Adipocyte (in vitro differentiated cells): ENCODE measurements at regions not wholly inside any gene's neighbourhood (a gene's known extent, or its start where the extent isn't known, plus 50 kb on each side); places are given as distances from the start of the nearest gene placed in this dataset.

Experiments used
- DNase-seq: peaks from one replicate; pipeline ENCODE4 v3.0.0-alpha.2; 2015; ENCODE audit warnings: low read depth
- H3K27me3 ChIP-seq: replicated peaks from 2 replicates; pipeline ENCODE4 v1.7.0; 2013; ENCODE audit warnings: mild to moderate bottlenecking, low read length, moderate library complexity; ENCODE audit not compliant: control insufficient read depth, insufficient read depth
- H3K36me3 ChIP-seq: 2 replicates; pipeline ENCODE4 v1.7.0; 2013; ENCODE audit warnings: low read length, mild to moderate bottlenecking, moderate library complexity; ENCODE audit not compliant: control insufficient read depth, insufficient read depth, severe bottlenecking
- H3K4me1 ChIP-seq: 2 replicates; pipeline ENCODE4 v1.7.0; 2013; ENCODE audit warnings: mild to moderate bottlenecking, low read length, moderate library complexity; ENCODE audit not compliant: control insufficient read depth, insufficient read depth
- H3K4me3 ChIP-seq: 2 replicates; pipeline ENCODE4 v1.7.0; 2013; ENCODE audit warnings: mild to moderate bottlenecking, low read length, moderate library complexity
- H3K9ac ChIP-seq: 2 replicates; pipeline ENCODE4 v1.7.0; 2013; ENCODE audit warnings: mild to moderate bottlenecking, low read length, moderate library complexity
- H3K9me3 ChIP-seq: 2 replicates; pipeline ENCODE4 v1.7.0; 2013; ENCODE audit warnings: mild to moderate bottlenecking, low read length, moderate library complexity; ENCODE audit not compliant: control insufficient read depth

DNA sequence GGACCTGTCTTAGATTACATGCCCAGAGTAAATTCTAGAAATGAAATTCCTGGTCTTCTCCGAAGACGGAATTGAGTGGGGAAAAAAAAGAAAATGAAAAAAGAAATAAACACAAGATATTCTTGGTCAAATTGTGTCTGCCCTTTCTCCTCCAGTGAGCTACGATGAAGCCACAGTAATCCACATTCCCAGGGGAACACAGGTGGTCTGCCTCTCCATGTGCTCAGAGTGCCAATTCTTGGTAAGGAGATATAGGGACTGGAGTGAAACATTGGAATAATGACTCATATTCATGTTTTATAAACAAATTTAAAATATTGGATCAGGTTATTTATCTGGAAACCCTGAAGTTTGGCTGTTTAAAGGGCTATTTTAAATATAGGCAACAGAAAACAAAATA is 54.2 kb upstream of the MGST2 start:
- no peak overlapping the region for H3K4me3 ChIP-seq
- no peak overlapping the region for H3K9ac ChIP-seq
- H3K36me3 ChIP-seq = no peaks in the 10 kb centered on the region
- no peaks in the 10 kb centered on the region for H3K9me3 ChIP-seq
- peaks cover 3% of the 10 kb centered on the region for H3K27me3 ChIP-seq
- peaks cover 23% of the 10 kb centered on the region for H3K4me1 ChIP-seq
- DNase-seq = no peak

DNA sequence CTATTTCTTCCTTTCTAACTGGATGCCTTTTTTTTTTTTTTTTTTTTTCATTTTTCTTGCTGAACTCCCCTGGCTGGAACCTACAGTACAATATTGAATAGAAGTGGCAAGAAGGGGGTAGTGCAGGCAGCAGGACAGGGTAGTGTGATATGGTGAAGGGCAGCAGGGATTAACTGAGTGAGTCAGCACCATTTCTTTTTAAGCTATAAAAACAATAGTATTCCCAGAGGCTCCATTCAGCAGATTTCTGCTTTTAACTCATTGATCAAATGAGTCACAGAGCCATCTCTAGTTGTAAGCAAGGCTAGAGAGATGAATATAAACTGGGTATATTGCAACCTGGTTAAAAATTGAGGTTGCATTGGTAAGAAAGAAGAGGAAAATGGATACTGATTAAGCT is 53.6 kb upstream of the SETD7 start:
- peaks cover 27% of the 10 kb centered on the region for H3K4me1 ChIP-seq
- DNase-seq = peak; percentile 77

DNA sequence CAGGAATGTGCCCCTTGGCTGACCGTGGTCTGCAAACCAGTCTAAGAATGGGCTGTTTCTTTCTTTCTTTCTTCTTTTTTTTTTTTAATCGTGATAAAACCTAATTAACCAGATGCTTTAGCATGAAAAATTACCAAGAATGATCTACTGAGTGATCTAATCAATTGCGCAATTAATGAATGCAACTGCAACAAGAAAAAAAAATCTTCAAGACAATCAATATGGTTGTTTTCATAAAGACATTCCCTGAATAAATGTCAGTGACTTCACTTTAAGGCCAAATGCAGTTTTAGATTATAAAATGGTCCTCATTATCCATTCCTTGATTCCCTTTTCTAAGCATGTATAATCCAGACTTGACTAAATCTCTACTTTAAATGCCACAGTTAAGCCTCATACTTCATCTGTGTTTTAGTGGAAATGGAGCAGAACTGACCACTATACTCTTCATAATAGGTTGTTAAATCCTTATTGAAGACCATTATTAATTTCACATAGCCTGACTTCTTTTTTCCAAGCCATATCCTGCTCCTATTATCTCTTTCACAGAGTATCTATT is 51.6 kb upstream of the SETD7 start:
- Histone ChIP-seq H3K4me1 (peaks cover 27% of the 10 kb centered on the region), H3K4me3 (peak overlapping the region; percentile 75), H3K9ac (no peak overlapping the region), H3K36me3 (no peaks in the 10 kb centered on the region), H3K9me3 (no peaks in the 10 kb centered on the region), H3K27me3 (peaks cover 17% of the 10 kb centered on the region)
- DNase-seq = peak; percentile 37

More for the DNA sequence above, 53.6 kb upstream of the SETD7 start:
- Histone ChIP-seq H3K9ac (no peak overlapping the region), H3K27me3 (peaks cover 11% of the 10 kb centered on the region), H3K4me3 (no peak overlapping the region), H3K9me3 (no peaks in the 10 kb centered on the region), H3K36me3 (no peaks in the 10 kb centered on the region)

DNA sequence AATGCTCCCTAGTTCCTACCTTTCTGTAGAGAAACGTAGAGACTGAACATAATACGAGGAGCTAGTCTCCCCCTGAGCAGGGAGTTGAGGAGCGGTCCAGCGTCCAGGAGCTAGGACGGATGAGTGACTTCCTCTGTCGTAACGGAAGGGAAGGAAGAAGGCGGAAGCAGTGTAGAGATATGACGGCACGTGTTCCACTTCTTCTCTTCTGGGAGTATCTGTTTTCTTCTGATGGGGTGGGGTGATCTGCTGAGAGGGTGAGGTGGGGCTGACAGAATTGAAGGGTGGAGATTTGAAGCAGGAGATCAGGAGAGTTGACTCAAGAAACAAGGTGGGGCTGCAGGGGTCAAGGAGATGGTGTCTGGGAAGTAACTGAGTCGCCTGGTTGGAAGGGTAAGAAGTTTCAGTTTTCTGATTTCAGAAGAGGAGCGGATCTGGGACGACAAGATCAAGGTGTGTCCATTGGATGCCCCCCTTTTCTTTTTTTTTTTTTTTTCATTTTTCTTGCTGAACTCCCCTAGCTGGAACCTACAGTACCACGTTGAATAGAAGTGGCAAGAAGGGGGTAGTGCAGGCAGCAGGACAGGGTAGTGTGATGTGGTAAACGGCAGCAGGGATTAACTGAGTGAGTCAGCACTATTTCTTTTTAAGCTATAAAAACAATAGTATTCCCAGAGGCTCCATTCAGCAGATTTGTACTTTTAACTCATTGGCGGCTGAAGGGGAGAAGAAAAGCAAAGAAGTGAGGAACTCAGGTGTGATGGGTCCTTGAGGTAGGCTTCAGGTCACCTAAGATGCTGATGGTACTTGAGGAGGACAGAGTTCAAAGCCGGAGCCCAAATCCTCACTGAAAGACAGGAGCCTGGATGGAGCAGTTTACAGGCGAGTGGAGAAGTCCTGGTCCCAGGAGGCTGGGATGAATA is 50.8 kb upstream of the SETD7 start:
- peak; percentile 79 for DNase-seq
- Histone ChIP-seq H3K27me3 (peaks cover 17% of the 10 kb centered on the region), H3K36me3 (no peaks in the 10 kb centered on the region), H3K4me3 (peak overlapping the region; percentile 75), H3K9ac (peak overlapping the region; percentile 25), H3K4me1 (peaks cover 27% of the 10 kb centered on the region), H3K9me3 (no peaks in the 10 kb centered on the region)

DNA sequence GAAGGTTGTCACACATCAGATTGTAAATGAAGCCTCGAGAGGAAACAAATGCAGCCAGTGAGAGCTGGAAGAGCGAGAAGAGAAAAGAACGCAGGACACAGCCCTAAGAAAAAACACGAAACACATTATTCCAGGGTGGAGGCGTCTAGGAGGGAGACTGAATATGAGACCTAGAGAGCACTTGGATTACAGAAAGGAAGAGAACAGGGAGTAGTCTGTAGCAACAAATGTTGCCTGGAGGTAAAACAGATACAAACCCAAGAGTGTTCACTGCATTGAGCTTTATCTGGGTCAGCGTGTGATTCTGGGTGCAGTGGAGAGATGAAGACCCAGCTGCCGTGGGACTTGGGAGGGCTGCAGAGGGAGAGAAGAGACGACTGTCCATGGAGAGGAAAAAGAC is 50.1 kb upstream of the SETD7 start:
- no peak for DNase-seq
- Histone ChIP-seq H3K4me1 (peaks cover 27% of the 10 kb centered on the region), H3K36me3 (no peaks in the 10 kb centered on the region), H3K27me3 (peaks cover 17% of the 10 kb centered on the region), H3K9me3 (no peaks in the 10 kb centered on the region), H3K9ac (peak overlapping the region; percentile 25), H3K4me3 (peak overlapping the region; percentile 75)
